ENCODE measurements at regions not wholly inside any gene's neighbourhood (a gene's known extent, or its start where the extent isn't known, plus 50 kb on each side); places are given as distances from the start of the nearest gene placed in this dataset.

DNA sequence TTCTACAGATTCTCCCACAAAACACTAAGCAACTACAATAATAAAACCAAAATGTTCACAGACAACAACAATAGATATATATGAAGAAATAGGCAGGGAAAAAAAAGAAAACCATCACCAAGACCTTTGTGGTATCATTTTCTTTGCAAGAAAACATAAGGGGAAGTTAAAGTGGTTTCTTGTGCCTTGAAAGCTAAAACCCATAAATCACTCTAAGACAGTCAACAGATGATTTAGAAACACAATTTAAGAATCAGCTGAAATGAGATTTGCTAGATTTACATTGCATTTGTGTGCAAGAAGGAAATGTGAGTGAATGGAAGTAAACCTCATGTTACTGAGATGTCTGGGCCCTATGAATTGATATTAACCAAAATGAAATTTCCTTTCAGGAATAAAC is 1265.4 kb upstream of the GJE1 start:
- Mint-ChIP-seq H3K9me3 (no peaks in the 10 kb centered on the region), H3K4me1 (peaks cover 2% of the 10 kb centered on the region), H3K36me3 (no peaks in the 10 kb centered on the region), H3K27ac (no peak overlapping the region), H3K4me3 (no peak overlapping the region), H3K27me3 (no peaks in the 10 kb centered on the region)
- DNase-seq = no peak
- POLR2A ChIA-PET = no interaction called here
- no peak for ATAC-seq (ENCODE audit: low read depth)

DNA sequence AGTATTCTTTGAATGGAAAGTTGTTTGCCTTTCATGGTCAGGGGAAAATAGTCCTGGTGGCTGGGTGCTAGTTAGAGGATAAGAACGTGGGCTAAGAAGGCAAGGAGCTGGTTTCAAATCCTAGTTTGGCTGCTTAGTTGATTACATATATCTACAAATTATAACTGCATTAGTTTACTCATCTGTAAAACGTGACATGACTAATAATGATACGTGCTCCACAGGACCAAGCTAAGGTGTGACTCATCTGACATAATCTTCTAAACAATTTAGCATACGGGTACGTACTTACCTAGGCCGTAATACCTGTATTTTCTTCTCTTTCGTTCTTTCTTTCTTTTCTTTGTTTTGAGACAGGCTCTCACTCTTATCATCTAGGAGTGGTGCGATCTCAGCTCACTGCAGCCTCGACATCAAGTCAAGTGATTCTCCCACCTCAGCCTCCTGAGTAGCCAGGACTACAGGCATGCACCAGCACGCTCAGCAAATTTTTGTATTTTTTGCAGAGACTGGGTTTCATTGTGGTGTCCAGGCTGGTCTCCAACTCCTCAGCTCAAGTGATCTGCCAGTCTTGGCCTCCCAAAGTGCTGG is 1274.2 kb upstream of the GJE1 start:
- H3K36me3 Mint-ChIP-seq = no peaks in the 10 kb centered on the region
- POLR2A ChIA-PET = no interaction called here
- DNase-seq = no peak
- H3K4me3 Mint-ChIP-seq = no peak overlapping the region
- H3K9me3 Mint-ChIP-seq = no peaks in the 10 kb centered on the region
- peaks cover 3% of the 10 kb centered on the region for H3K27me3 Mint-ChIP-seq
- no peaks in the 10 kb centered on the region for H3K4me1 Mint-ChIP-seq
- H3K27ac Mint-ChIP-seq = no peak overlapping the region
- ATAC-seq (ENCODE audit: low read depth) = no peak

DNA sequence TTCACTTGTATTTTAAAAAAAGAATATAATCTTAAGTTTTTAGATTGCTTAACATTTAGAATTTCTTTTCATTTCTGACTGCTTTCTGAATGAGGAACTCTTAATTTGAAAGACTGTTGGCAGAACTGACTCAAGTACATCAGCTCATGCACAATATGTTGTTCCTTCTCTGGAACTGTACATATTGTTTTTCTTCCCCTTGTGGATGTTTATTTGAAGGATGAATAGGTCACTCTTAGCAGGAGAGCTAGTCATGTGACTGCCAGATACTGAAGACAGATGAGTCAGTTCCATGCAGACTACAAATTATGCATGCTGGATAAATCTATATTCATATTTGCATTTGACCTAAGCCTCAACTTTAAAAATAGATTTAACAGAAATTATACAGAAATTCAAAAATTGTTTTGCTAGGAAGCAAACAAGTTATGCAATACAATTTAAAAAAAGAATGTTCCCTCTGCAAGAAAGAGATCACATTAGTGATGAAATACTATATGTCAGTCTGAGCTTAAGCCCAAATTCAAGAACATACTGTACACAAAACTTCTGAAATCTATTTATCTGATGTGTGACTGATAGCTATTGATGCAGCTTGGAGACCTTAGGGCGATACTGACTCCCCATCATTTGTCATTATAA is 1274.9 kb upstream of the GJE1 start:
- no peak overlapping the region for H3K27ac Mint-ChIP-seq
- DNase-seq = no peak
- ATAC-seq (ENCODE audit: low read depth) = no peak
- H3K4me1 Mint-ChIP-seq = no peaks in the 10 kb centered on the region
- H3K27me3 Mint-ChIP-seq = peaks cover 3% of the 10 kb centered on the region
- no peaks in the 10 kb centered on the region for H3K9me3 Mint-ChIP-seq
- H3K36me3 Mint-ChIP-seq = no peaks in the 10 kb centered on the region
- POLR2A ChIA-PET = no interaction called here
- no peak overlapping the region for H3K4me3 Mint-ChIP-seq

DNA sequence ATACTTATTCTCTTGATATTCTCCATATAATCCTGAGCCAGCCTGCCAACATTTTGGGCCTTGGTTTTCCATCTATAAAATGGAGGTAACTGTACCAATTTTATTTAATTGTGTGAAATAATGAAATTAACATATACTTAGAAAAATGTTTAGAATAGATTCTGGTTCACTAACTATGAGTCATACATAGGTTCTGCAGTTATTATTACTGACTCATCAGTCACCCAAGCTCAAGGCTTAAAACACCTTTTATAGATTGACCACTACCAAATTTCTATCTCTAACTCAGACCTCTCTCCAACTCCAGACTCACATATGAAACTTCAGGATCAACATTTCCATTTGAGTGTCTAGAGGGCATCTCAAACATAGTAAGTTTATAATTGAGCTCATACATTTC is 1277.2 kb upstream of the GJE1 start:
- POLR2A ChIA-PET = no interaction called here
- no peak overlapping the region for H3K4me3 Mint-ChIP-seq

DNA sequence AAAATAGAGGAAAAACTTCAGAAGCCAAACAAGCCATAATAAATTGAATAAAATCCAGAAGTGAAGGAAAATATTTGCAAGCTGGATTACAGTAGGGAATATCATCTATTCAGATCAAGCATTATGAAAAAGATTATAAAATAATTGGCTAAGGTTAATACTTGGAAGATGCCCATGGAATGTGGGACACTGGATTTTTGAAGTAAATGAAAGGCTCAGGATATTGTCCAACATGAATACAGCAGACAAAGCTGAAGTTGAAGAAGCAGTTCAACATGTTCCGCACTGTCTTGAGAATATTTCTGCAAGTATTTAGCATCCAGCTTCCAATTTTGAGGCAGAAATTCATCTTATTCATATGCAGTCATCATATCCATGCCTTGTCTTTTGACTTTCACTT is 1278.4 kb upstream of the GJE1 start:
- no peak overlapping the region for H3K27ac Mint-ChIP-seq
- no peaks in the 10 kb centered on the region for H3K9me3 Mint-ChIP-seq
- peaks cover 3% of the 10 kb centered on the region for H3K27me3 Mint-ChIP-seq
- H3K36me3 Mint-ChIP-seq = no peaks in the 10 kb centered on the region
- DNase-seq (no peak), ATAC-seq (ENCODE audit: low read depth) (no peak)
- no peaks in the 10 kb centered on the region for H3K4me1 Mint-ChIP-seq
- POLR2A ChIA-PET = no interaction called here
- H3K4me3 Mint-ChIP-seq = no peak overlapping the region

More for the DNA sequence above, 1277.2 kb upstream of the GJE1 start:
- no peak for DNase-seq
- no peaks in the 10 kb centered on the region for H3K9me3 Mint-ChIP-seq
- H3K36me3 Mint-ChIP-seq = no peaks in the 10 kb centered on the region
- H3K27ac Mint-ChIP-seq = no peak overlapping the region
- peaks cover 3% of the 10 kb centered on the region for H3K27me3 Mint-ChIP-seq
- no peak for ATAC-seq (ENCODE audit: low read depth)
- no peaks in the 10 kb centered on the region for H3K4me1 Mint-ChIP-seq

DNA sequence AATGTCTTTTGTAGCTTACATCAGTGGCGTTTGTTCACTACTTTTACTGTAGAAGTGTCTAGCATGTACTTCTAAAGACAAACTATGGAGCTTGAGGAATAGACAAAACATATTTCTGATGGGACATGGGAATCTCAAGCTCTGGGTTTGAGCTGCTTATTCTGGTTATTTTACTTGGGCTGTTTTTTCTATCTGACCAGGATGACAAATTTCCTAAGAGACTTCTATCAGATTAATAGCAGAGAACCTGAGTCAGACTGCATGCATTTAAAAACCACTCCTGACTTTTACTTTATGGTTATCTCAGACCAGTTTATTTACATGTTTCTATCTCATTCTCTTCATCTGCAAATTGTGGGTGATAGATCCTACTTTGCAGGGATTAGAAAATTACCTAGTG is 1282.3 kb upstream of the GJE1 start:
- Mint-ChIP-seq H3K27ac (no peak overlapping the region), H3K9me3 (no peaks in the 10 kb centered on the region), H3K4me3 (no peak overlapping the region), H3K27me3 (peaks cover 3% of the 10 kb centered on the region), H3K36me3 (no peaks in the 10 kb centered on the region), H3K4me1 (no peaks in the 10 kb centered on the region)
- POLR2A ChIA-PET = no interaction called here
- DNase-seq (no peak), ATAC-seq (ENCODE audit: low read depth) (no peak)

DNA sequence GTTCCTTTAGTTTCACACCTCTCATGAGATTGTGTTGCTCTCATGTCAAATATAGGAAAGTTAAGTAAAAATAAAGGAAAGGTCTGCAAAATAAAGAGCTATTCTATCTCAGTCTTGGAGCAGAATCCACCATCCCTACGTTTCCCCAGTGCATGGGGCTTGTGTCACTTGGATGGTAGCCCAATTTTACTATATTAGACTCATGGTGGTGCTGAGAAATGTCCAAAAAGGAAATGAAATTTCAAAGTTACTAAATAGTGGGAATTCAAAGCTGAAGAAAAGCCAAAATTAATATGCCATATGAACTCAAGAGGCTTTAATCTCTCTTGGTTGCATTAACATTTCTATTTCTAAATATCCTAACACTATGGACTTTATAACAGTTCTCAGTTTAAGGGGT is 1283.3 kb upstream of the GJE1 start:
- H3K4me1 Mint-ChIP-seq = no peaks in the 10 kb centered on the region
- no peaks in the 10 kb centered on the region for H3K9me3 Mint-ChIP-seq
- DNase-seq (no peak), ATAC-seq (ENCODE audit: low read depth) (no peak)
- H3K27ac Mint-ChIP-seq = no peak overlapping the region
- no peak overlapping the region for H3K4me3 Mint-ChIP-seq
- H3K27me3 Mint-ChIP-seq = no peaks in the 10 kb centered on the region
- H3K36me3 Mint-ChIP-seq = no peaks in the 10 kb centered on the region
- POLR2A ChIA-PET = no interaction called here

- POLR2A ChIA-PET = no interaction called here
- no peak overlapping the region for H3K4me3 Mint-ChIP-seq
- H3K36me3 Mint-ChIP-seq = no peaks in the 10 kb centered on the region
Measured at GRCh38 chr6:140847262-140847645, 1285.5 kb upstream of the GJE1 start.

GRCh38 chr6:140846503-140847261 is 1286.0 kb upstream of the GJE1 start:
- Mint-ChIP-seq H3K36me3 (no peaks in the 10 kb centered on the region), H3K4me3 (no peak overlapping the region), H3K27me3 (no peaks in the 10 kb centered on the region), H3K27ac (no peak overlapping the region), H3K9me3 (no peaks in the 10 kb centered on the region), H3K4me1 (no peaks in the 10 kb centered on the region)
- DNase-seq (no peak), ATAC-seq (ENCODE audit: low read depth) (no peak)
- POLR2A ChIA-PET = no interaction called here

More at GRCh38 chr6:140847262-140847645, 1285.5 kb upstream of the GJE1 start:
- ATAC-seq (ENCODE audit: low read depth) (no peak), DNase-seq (no peak)
- H3K4me1 Mint-ChIP-seq = no peaks in the 10 kb centered on the region
- H3K27ac Mint-ChIP-seq = no peak overlapping the region
- H3K9me3 Mint-ChIP-seq = no peaks in the 10 kb centered on the region
- H3K27me3 Mint-ChIP-seq = no peaks in the 10 kb centered on the region

- no peaks in the 10 kb centered on the region for H3K27me3 Mint-ChIP-seq
- H3K9me3 Mint-ChIP-seq = no peaks in the 10 kb centered on the region
- H3K4me1 Mint-ChIP-seq = no peaks in the 10 kb centered on the region
- no peaks in the 10 kb centered on the region for H3K36me3 Mint-ChIP-seq
- H3K4me3 Mint-ChIP-seq = no peak overlapping the region
- H3K27ac Mint-ChIP-seq = no peak overlapping the region
- POLR2A ChIA-PET = no interaction called here
- no peak for ATAC-seq (ENCODE audit: low read depth)
- DNase-seq = no peak
Measured at GRCh38 chr6:140845701-140846100, 1287.0 kb upstream of the GJE1 start.

DNA sequence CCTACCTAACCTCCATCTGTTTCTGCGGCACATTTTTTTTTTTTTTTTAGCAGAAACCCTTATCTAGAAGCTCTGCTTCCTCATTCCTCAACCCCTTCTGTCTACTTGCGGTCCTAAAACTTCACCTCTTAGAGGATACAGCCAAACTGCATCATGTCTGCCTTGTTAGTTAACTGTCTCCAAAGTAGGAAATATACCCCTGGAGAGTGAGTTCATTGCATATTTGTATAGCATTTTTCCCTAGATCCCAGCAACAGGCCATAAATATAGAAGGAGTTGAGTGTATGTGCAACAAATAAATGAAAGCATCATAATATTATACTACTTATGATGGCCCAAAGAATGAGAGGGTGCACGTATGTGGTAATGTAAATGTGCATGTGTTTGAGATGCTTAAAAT is 1288.6 kb upstream of the GJE1 start:
- Mint-ChIP-seq H3K9me3 (no peaks in the 10 kb centered on the region), H3K4me3 (no peak overlapping the region), H3K27me3 (no peaks in the 10 kb centered on the region), H3K27ac (no peak overlapping the region), H3K36me3 (no peaks in the 10 kb centered on the region), H3K4me1 (no peaks in the 10 kb centered on the region)
- POLR2A ChIA-PET = no interaction called here
- no peak for DNase-seq
- no peak for ATAC-seq (ENCODE audit: low read depth)

GRCh38 chr6:140833408-140833807 is 1299.3 kb upstream of the GJE1 start:
- peaks cover 3% of the 10 kb centered on the region for H3K27me3 Mint-ChIP-seq
- H3K9me3 Mint-ChIP-seq = no peaks in the 10 kb centered on the region
- DNase-seq (no peak), ATAC-seq (ENCODE audit: low read depth) (no peak)
- no peak overlapping the region for H3K27ac Mint-ChIP-seq
- H3K36me3 Mint-ChIP-seq = no peaks in the 10 kb centered on the region
- H3K4me1 Mint-ChIP-seq = no peaks in the 10 kb centered on the region
- POLR2A ChIA-PET = no interaction called here
- H3K4me3 Mint-ChIP-seq = no peak overlapping the region

DNA sequence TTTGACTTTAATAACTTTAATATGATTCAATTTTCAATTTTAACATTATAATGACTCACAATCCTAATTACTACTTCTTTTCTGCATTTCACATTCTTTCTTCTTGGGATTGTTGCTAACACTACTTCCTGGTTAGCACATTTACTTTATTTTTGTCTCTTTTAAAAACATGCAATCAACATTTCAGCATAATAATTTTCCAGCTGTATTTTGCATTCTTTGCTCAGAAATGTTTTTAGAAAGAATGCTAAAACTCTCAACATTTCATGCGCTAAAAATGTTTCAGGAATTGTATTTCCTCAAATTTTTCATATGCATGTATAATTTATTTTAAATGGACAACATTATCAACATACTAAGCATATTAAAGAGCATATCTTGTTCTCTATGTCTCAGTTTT is 1302.1 kb upstream of the GJE1 start:
- POLR2A ChIA-PET = no interaction called here
- Mint-ChIP-seq H3K9me3 (peaks cover under 1% of the 10 kb centered on the region), H3K4me3 (no peak overlapping the region), H3K36me3 (no peaks in the 10 kb centered on the region), H3K4me1 (no peaks in the 10 kb centered on the region), H3K27me3 (peaks cover 3% of the 10 kb centered on the region), H3K27ac (no peak overlapping the region)
- DNase-seq = no peak
- no peak for ATAC-seq (ENCODE audit: low read depth)

- H3K27me3 Mint-ChIP-seq = no peaks in the 10 kb centered on the region
- H3K9me3 Mint-ChIP-seq = peaks cover 1% of the 10 kb centered on the region
- no peak for ATAC-seq (ENCODE audit: low read depth)
- POLR2A ChIA-PET = no interaction called here
- no peak overlapping the region for H3K4me3 Mint-ChIP-seq
- DNase-seq = no peak
- H3K27ac Mint-ChIP-seq = no peak overlapping the region
- H3K36me3 Mint-ChIP-seq = no peaks in the 10 kb centered on the region
- H3K4me1 Mint-ChIP-seq = no peaks in the 10 kb centered on the region
Measured at GRCh38 chr6:140828856-140829255, 1303.9 kb upstream of the GJE1 start.

Measured in activated naive CD8-positive, alpha-beta T cell treated with anti-CD3 and anti-CD28 coated beads, Interleukin-2, amount 10 ng/mL, durations not matched to agents 7 days and 5 days (primary cell).